Stomach (tissue), 8 donors: ENCODE measurements at regions not wholly inside any gene's neighbourhood (a gene's known extent, or its start where the extent isn't known, plus 50 kb on each side); places are given as distances from the start of the nearest gene placed in this dataset.

ENCODE experiments used
- DNase-seq, 2 donors: peaks; one replicate each; pipeline versions ENCODE4 v3.0.0 to v3.0.0-alpha.2; 2013 to 2019
- H3K27ac ChIP-seq, 5 donors: fragments of 200-600 bp in 4 of 5; sonication (generic) in 4 of 5; one replicate each; pipeline ENCODE4 v1.5.1; 2013 to 2019; ENCODE audit warnings: mild to moderate bottlenecking in 1 of 5, moderate library complexity in 1 of 5
- H3K27me3 ChIP-seq, 3 donors: fragments of 200-600 bp; sonication (generic); one replicate each; pipeline ENCODE4 v1.5.1; 2017 to 2019; ENCODE audit warnings: mixed run types in 1 of 3
- H3K36me3 ChIP-seq, 4 donors: fragments of 200-600 bp; sonication (generic); 1 replicate in 3 of 4; 2 replicates in 1 of 4; pipeline ENCODE4 v1.5.1; 2016 to 2019
- H3K4me1 ChIP-seq, 4 donors: fragments of 200-600 bp; sonication (generic); one replicate each; pipeline ENCODE4 v1.5.1; 2016 to 2019
- H3K4me3 ChIP-seq, 4 donors: fragments of 200-600 bp; sonication (generic) in 3 of 4; one replicate each; pipeline ENCODE4 v1.5.1; 2016 to 2019; ENCODE audit warnings: mild to moderate bottlenecking in 1 of 4
- H3K9me3 ChIP-seq, 4 donors: fragments of 200-600 bp; sonication (generic); one replicate each; pipeline ENCODE4 v1.5.1; 2016 to 2019
- CTCF ChIP-seq, 7 experiments: fragments of 450-650 bp in 4 of 7; fragments of 200-600 bp in 3 of 7; sonication (generic) in 3 of 7; IDR thresholded peaks; one replicate each; pipeline ENCODE4 v1.5.1; 2016 to 2019; ENCODE audit warnings: antibody characterized with exemption in 7 of 7, control low read depth in 2 of 7, mild to moderate bottlenecking in 1 of 7
- EP300 ChIP-seq: sonication (generic); formaldehyde crosslinking; IDR thresholded peaks from one replicate; pipeline ENCODE4 v1.6.1; 2017; ENCODE audit warnings: antibody characterized with exemption
- POLR2A ChIP-seq, 4 donors: fragments of 450-650 bp; IDR thresholded peaks; one replicate each; pipeline ENCODE4 v1.6.1; 2016; ENCODE audit warnings: antibody characterized with exemption in 4 of 4, control low read depth in 2 of 4, mild to moderate bottlenecking in 1 of 4, moderate library complexity in 1 of 4
- POLR2AphosphoS5 ChIP-seq, 3 donors: sonication (generic); formaldehyde crosslinking; IDR thresholded peaks; one replicate each; pipeline ENCODE4 v1.6.1; 2016; ENCODE audit warnings: antibody characterized with exemption in 3 of 3
- WGBS, 5 donors: extraction: QIAGEN DNeasy Blood & Tissue Kit in 3 of 5; methylation state at CpG; one replicate each; pipeline versions ENCODE4 v1.1.5 to v1.1.7; 2013 to 2018; 5-methylcytosine and 5-hydroxymethylcytosine counted together
- intact Hi-C: fragments of 100-400 bp; cut with DNase I; formaldehyde crosslinking; loops from one replicate; pipeline ENCODE4 v1.15.1; 2023; ENCODE audit warnings: low total_unique reads
- donor health status: healthy with polysubstance abuse.
- donor health status: Bipolar disorder and iron deficiency.
- donor health status: healthy.

- intact Hi-C loops, result no loop called here
- no peak for DNase-seq
- H3K27ac ChIP-seq, result no peak overlapping the region
- H3K9me3 ChIP-seq, result no peaks in the 10 kb centered on the region
- H3K27me3 ChIP-seq, result peaks cover 0 to 31% (median 5%) of the 10 kb centered on the region in 3 donors
- no peak overlapping the region for H3K4me3 ChIP-seq
- TF ChIP-seq EP300 (no peak), POLR2AphosphoS5 (IDR thresholded peaks at IDR 0.05) (no peak), CTCF (IDR thresholded peaks at IDR 0.05) (no peak), POLR2A (IDR thresholded peaks at IDR 0.05) (no peak)
- 90 to 96% (median 93%) methylated on average over 5 to 6 of the region's 6 CpGs for WGBS, 5 donors
- H3K4me1 ChIP-seq, result no peaks in the 10 kb centered on the region
- no peaks in the 10 kb centered on the region for H3K36me3 ChIP-seq
Observed at GRCh38 chr7:157481389-157481788, 144.6 kb downstream of the DNAJB6 start.

GRCh38 chr7:157482025-157482424 is 145.2 kb downstream of the DNAJB6 start:
- no peak for DNase-seq
- intact Hi-C loops, result no loop called here
- no peaks in the 10 kb centered on the region for H3K9me3 ChIP-seq
- no peak for TF ChIP-seq POLR2A (IDR thresholded peaks at IDR 0.05)
- TF ChIP-seq POLR2AphosphoS5 (IDR thresholded peaks at IDR 0.05), result no peak
- no peak for TF ChIP-seq EP300
- TF ChIP-seq CTCF (IDR thresholded peaks at IDR 0.05), result no peak
- peaks cover 0 to 31% (median 5%) of the 10 kb centered on the region in 3 donors for H3K27me3 ChIP-seq
- H3K27ac ChIP-seq, result no peak overlapping the region
- H3K4me3 ChIP-seq, result no peak overlapping the region
- no peaks in the 10 kb centered on the region for H3K36me3 ChIP-seq
- WGBS, 5 donors, result 86 to 98% (median 95%) methylated on average over 7 to 8 of the region's 8 CpGs
- no peaks in the 10 kb centered on the region for H3K4me1 ChIP-seq

- Histone ChIP-seq H3K4me1 (no peaks in the 10 kb centered on the region), H3K27me3 (peaks cover 0 to 31% (median 5%) of the 10 kb centered on the region in 3 donors), H3K27ac (no peak overlapping the region), H3K4me3 (no peak overlapping the region), H3K9me3 (no peaks in the 10 kb centered on the region), H3K36me3 (no peaks in the 10 kb centered on the region)
- TF ChIP-seq POLR2AphosphoS5 (IDR thresholded peaks at IDR 0.05), result no peak
- no peak for TF ChIP-seq EP300
- TF ChIP-seq POLR2A (IDR thresholded peaks at IDR 0.05), result no peak
- no peak for TF ChIP-seq CTCF (IDR thresholded peaks at IDR 0.05)
- intact Hi-C loops, result no loop called here
- no peak for DNase-seq
- WGBS, 5 donors, result 34 to 62% (median 45%) methylated on average over 4 to 7 of the region's 7 CpGs
Observed at GRCh38 chr7:157482517-157483087, 145.8 kb downstream of the DNAJB6 start.

- no peak for TF ChIP-seq CTCF (IDR thresholded peaks at IDR 0.05)
- TF ChIP-seq EP300, result no peak
- TF ChIP-seq POLR2A (IDR thresholded peaks at IDR 0.05), result no peak
- TF ChIP-seq POLR2AphosphoS5 (IDR thresholded peaks at IDR 0.05), result no peak
- Histone ChIP-seq H3K4me3 (no peak overlapping the region), H3K27me3 (peaks cover 0 to 31% (median 5%) of the 10 kb centered on the region in 3 donors), H3K36me3 (no peaks in the 10 kb centered on the region), H3K27ac (no peak overlapping the region), H3K9me3 (no peaks in the 10 kb centered on the region), H3K4me1 (no peaks in the 10 kb centered on the region)
- 75 to 91% (median 81%) methylated on average over 4 to 27 of the region's 27 CpGs for WGBS, 5 donors
- intact Hi-C loops, result no loop called here
- no peak for DNase-seq
Observed at GRCh38 chr7:157483515-157483914, 146.7 kb downstream of the DNAJB6 start.
